ENCODE measurements at regions not wholly inside any gene's neighbourhood (a gene's known extent, or its start where the extent isn't known, plus 50 kb on each side); places are given as distances from the start of the nearest gene placed in this dataset.

GRCh38 chr17:21537302-21537701, 155.0 kb upstream of the KCNJ18 start:
- Histone ChIP-seq H3K4me1 (ENCODE audit: low read length) (peaks cover 20% of the 10 kb centered on the region), H3K27me3 (replicated peaks; ENCODE audit: insufficient read depth, low read length) (peaks cover 4% of the 10 kb centered on the region), H3K9me2 (replicated peaks; ENCODE audit: insufficient read depth, low read length) (no peaks in the 10 kb centered on the region), H3K4me2 (ENCODE audit: low read depth, low read length) (no peak overlapping the region), H3F3A (ENCODE audit: insufficient read depth, low read length) (peaks cover 12% of the 10 kb centered on the region; the same call in 1 of the 2 replicates), H3K36me3 (replicated peaks; ENCODE audit: insufficient read depth, low read length) (no peaks in the 10 kb centered on the region), H4K20me1 (ENCODE audit: insufficient read depth, low read length) (peaks cover 9% of the 10 kb centered on the region; the same call in 1 of the 2 replicates), H3K4me3 (ENCODE audit: low read length) (no peak overlapping the region), H2AFZ (ENCODE audit: low read length) (no peak overlapping the region), H3K79me2 (ENCODE audit: low read length) (no peaks in the 10 kb centered on the region), H3K9me3 (replicated peaks; ENCODE audit: insufficient read depth, low read length) (no peaks in the 10 kb centered on the region), H3K27ac (ENCODE audit: low read length) (no peak overlapping the region), H3K9ac (ENCODE audit: low read length) (no peak overlapping the region)
- TF ChIP-seq CTCF (IDR thresholded peaks at IDR 0.05; ENCODE audit: low read length) (no peak), EZH2 (optimal IDR thresholded peaks at IDR 0.05; ENCODE audit: low read depth, low read length) (no peak), EZH2phosphoT487 (IDR thresholded peaks at IDR 0.05; ENCODE audit: low read length) (no peak)
- no peak for DNase-seq

- Histone ChIP-seq H3K9me2 (replicated peaks; ENCODE audit: insufficient read depth, low read length) (no peaks in the 10 kb centered on the region), H3K79me2 (ENCODE audit: low read length) (no peaks in the 10 kb centered on the region), H2AFZ (ENCODE audit: low read length) (no peak overlapping the region), H3K27me3 (replicated peaks; ENCODE audit: insufficient read depth, low read length) (no peaks in the 10 kb centered on the region; the same call in 1 of the 2 replicates), H3K9ac (ENCODE audit: low read length) (no peak overlapping the region), H3K4me1 (ENCODE audit: low read length) (peaks cover 8% of the 10 kb centered on the region), H3K4me3 (ENCODE audit: low read length) (no peak overlapping the region), H3K9me3 (replicated peaks; ENCODE audit: insufficient read depth, low read length) (no peaks in the 10 kb centered on the region), H4K20me1 (ENCODE audit: insufficient read depth, low read length) (0 out of 2 replicates have a peak, but pooled peaks cover under 1% of the 10 kb centered on the region), H3F3A (ENCODE audit: insufficient read depth, low read length) (peaks cover 2% of the 10 kb centered on the region; the same call in 1 of the 2 replicates), H3K27ac (ENCODE audit: low read length) (no peak overlapping the region), H3K36me3 (replicated peaks; ENCODE audit: insufficient read depth, low read length) (no peaks in the 10 kb centered on the region), H3K4me2 (ENCODE audit: low read depth, low read length) (no peak overlapping the region)
- TF ChIP-seq EZH2phosphoT487 (IDR thresholded peaks at IDR 0.05; ENCODE audit: low read length) (no peak), CTCF (IDR thresholded peaks at IDR 0.05; ENCODE audit: low read length) (no peak), EZH2 (optimal IDR thresholded peaks at IDR 0.05; ENCODE audit: low read depth, low read length) (no peak)
- no peak for DNase-seq
These were observed 153.7 kb upstream of the KCNJ18 start for GRCh38 chr17:21538615-21539014.

- Histone ChIP-seq H3K9ac (ENCODE audit: low read length) (no peak overlapping the region), H3K27me3 (replicated peaks; ENCODE audit: insufficient read depth, low read length) (no peaks in the 10 kb centered on the region; the same call in 1 of the 2 replicates), H3F3A (ENCODE audit: insufficient read depth, low read length) (no peaks in the 10 kb centered on the region), H2AFZ (ENCODE audit: low read length) (no peak overlapping the region), H3K36me3 (replicated peaks; ENCODE audit: insufficient read depth, low read length) (no peaks in the 10 kb centered on the region), H3K27ac (ENCODE audit: low read length) (no peak overlapping the region), H3K4me3 (ENCODE audit: low read length) (no peak overlapping the region), H3K9me2 (replicated peaks; ENCODE audit: insufficient read depth, low read length) (no peaks in the 10 kb centered on the region), H3K9me3 (replicated peaks; ENCODE audit: insufficient read depth, low read length) (no peaks in the 10 kb centered on the region), H3K4me2 (ENCODE audit: low read depth, low read length) (no peak overlapping the region), H3K79me2 (ENCODE audit: low read length) (no peaks in the 10 kb centered on the region), H3K4me1 (ENCODE audit: low read length) (peaks cover 2% of the 10 kb centered on the region), H4K20me1 (ENCODE audit: insufficient read depth, low read length) (no peaks in the 10 kb centered on the region)
- DNase-seq = no peak
- no peak for TF ChIP-seq CTCF (IDR thresholded peaks at IDR 0.05; ENCODE audit: low read length)
- no peak for TF ChIP-seq EZH2 (optimal IDR thresholded peaks at IDR 0.05; ENCODE audit: low read depth, low read length)
- no peak for TF ChIP-seq EZH2phosphoT487 (IDR thresholded peaks at IDR 0.05; ENCODE audit: low read length)
These were observed 153.2 kb upstream of the KCNJ18 start for GRCh38 chr17:21539146-21539545.
